ENCODE measurements at regions not wholly inside any gene's neighbourhood (a gene's known extent, or its start where the extent isn't known, plus 50 kb on each side); places are given as distances from the start of the nearest gene placed in this dataset.

DNA sequence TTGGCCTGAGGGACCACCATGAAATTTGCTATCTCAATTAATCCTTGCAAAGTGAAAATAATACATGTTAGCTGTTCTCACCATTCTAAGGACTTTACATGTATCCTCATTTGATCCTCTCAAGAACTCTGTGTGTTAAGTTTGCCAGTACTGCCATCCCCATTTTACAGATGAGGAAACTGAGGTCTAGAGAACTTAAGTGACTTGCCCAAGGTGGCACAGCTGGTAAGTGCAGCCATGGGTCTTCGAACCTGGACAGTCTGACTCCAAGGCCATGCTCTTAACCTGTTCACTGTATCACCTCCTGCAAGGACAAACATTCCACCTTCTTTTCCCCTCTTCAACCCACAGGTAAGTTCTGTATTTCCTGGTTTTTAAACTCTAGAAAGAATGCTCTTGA is 85.3 kb upstream of the NFE2L3 start:
- no peak for DNase-seq
- TF ChIP-seq, protein P1, sequence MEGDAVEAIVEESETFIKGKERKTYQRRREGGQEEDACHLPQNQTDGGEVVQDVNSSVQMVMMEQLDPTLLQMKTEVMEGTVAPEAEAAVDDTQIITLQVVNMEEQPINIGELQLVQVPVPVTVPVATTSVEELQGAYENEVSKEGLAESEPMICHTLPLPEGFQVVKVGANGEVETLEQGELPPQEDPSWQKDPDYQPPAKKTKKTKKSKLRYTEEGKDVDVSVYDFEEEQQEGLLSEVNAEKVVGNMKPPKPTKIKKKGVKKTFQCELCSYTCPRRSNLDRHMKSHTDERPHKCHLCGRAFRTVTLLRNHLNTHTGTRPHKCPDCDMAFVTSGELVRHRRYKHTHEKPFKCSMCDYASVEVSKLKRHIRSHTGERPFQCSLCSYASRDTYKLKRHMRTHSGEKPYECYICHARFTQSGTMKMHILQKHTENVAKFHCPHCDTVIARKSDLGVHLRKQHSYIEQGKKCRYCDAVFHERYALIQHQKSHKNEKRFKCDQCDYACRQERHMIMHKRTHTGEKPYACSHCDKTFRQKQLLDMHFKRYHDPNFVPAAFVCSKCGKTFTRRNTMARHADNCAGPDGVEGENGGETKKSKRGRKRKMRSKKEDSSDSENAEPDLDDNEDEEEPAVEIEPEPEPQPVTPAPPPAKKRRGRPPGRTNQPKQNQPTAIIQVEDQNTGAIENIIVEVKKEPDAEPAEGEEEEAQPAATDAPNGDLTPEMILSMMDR (IDR thresholded peaks at IDR 0.05): no peak
- no peak for TF ChIP-seq POLR2A (IDR thresholded peaks at IDR 0.05)

DNA sequence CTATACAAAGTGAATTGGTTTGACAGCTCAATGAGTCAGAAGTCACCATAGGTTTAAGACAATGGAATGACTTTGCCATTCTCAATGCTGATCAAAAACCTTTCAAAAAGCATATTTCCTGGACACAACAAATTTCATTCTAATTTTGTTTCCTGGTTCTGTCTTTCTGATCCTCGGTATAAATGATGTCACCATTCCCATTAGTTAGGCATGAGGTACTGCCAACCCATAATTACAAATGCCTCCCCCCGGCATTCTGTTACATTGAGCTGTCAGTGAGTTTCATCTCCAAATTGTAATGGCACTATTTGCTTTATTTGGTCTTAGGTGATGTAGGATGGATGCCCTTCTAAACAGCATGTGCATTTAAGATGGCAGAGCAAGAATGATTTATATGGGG is 81.7 kb upstream of the NFE2L3 start:
- DNase-seq: no peak
- Histone ChIP-seq H3K4me3 (no peak overlapping the region), H3K9me3 (no peaks in the 10 kb centered on the region), H3K27ac (no peak overlapping the region), H3K36me3 (no peaks in the 10 kb centered on the region), H3K27me3 (no peaks in the 10 kb centered on the region), H3K4me1 (no peaks in the 10 kb centered on the region)
- TF ChIP-seq POLR2A (IDR thresholded peaks at IDR 0.05): no peak
- TF ChIP-seq, protein P1 (IDR thresholded peaks at IDR 0.05): no peak

More for the DNA sequence above, 85.3 kb upstream of the NFE2L3 start:
- no peak overlapping the region for H3K4me3 ChIP-seq
- H3K27me3 ChIP-seq: no peaks in the 10 kb centered on the region
- no peaks in the 10 kb centered on the region for H3K9me3 ChIP-seq
- H3K4me1 ChIP-seq: no peaks in the 10 kb centered on the region
- H3K36me3 ChIP-seq: no peaks in the 10 kb centered on the region
- H3K27ac ChIP-seq: no peak overlapping the region

DNA sequence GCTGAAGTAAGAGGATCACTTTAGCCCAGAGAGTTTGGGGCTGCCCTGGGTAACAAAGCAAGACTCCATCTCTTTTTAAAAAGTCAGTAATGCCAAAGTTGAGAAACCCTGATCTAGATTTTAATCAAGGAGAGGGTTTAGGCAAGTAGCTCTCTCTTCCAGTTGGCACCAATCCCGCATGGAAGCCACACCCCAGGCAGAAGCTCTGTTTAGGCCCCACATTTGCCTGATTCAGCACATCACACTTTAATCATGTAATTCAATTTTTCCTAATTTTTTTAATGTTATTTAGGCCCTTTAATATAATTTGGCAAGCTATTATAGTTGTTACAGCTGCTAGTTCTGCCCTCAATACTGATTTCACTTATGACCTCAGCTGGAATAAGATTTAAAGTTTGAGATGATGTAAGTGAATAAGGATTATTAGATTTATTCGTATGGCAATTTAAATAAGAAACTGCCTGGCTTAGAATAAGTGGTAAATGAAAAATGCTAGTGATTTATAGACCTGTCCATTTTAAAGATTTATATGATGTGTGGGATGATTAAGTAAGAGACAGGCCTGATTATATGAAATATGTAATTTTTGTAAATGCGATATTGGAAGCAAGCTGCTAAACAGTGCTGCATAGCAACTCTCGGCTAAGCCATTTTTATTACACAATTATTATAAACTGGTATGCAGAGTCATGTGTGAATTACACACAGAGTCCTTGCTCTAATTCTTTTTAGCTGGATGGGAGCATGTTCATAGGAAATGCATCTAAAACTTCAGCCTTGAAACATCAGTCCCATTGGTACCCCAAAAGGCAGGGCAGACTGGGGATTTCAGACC is 80.2 kb upstream of the NFE2L3 start:
- H3K27ac ChIP-seq: no peak overlapping the region
- no peak for DNase-seq

DNA sequence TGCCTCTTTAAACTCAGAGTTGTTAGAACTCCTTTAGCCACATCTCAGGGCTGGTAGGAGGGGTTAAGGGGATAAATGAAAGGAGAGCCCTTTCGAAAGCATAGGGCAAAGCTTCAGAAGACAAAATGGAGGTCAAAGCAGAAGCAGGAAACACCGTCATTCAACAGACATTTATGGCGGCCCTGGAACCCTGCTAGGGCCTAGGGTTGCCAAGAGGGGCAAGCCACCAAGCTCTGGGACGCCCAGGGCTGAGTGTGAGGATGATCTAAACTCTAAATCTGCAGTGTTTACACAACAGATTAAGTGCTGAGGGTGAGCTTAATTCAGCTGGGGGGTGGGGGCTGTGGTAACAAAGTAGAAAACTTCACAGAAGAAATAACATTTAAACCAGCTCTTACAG is 79.0 kb upstream of the NFE2L3 start:
- no peaks in the 10 kb centered on the region for H3K36me3 ChIP-seq
- H3K9me3 ChIP-seq: no peaks in the 10 kb centered on the region
- H3K4me1 ChIP-seq: no peaks in the 10 kb centered on the region
- no peak for TF ChIP-seq POLR2A (IDR thresholded peaks at IDR 0.05)
- TF ChIP-seq, protein P1 (IDR thresholded peaks at IDR 0.05): no peak
- no peak for DNase-seq
- H3K27me3 ChIP-seq: no peaks in the 10 kb centered on the region
- no peak overlapping the region for H3K4me3 ChIP-seq
- H3K27ac ChIP-seq: no peak overlapping the region

More for the DNA sequence above, 80.2 kb upstream of the NFE2L3 start:
- no peaks in the 10 kb centered on the region for H3K27me3 ChIP-seq
- TF ChIP-seq, protein P1 (IDR thresholded peaks at IDR 0.05): no peak
- TF ChIP-seq POLR2A (IDR thresholded peaks at IDR 0.05): no peak
- no peaks in the 10 kb centered on the region for H3K36me3 ChIP-seq
- no peaks in the 10 kb centered on the region for H3K4me1 ChIP-seq
- no peak overlapping the region for H3K4me3 ChIP-seq
- no peaks in the 10 kb centered on the region for H3K9me3 ChIP-seq

DNA sequence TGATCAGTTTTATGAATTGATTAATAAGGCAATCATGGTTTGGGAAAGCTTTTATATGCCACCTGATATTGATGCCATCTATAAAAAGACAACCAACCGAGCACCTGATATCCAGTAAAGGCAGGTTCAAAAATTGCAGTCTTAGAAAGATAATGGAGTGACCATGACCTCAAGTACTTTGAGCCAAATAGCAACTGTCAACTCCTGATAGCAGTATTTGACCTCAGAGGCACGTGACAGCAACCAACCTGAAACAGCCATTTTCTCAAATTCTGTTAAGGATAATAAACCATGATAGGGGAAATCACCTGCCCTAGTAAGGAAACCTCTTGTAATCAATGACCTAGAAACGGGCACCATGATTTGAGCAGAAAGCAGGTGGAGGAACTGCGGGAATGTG is 77.1 kb upstream of the NFE2L3 start:
- H3K27me3 ChIP-seq: no peaks in the 10 kb centered on the region
- no peak for DNase-seq
- H3K4me1 ChIP-seq: no peaks in the 10 kb centered on the region
- TF ChIP-seq POLR2A (IDR thresholded peaks at IDR 0.05): no peak
- TF ChIP-seq, protein P1 (IDR thresholded peaks at IDR 0.05): no peak
- no peaks in the 10 kb centered on the region for H3K9me3 ChIP-seq
- no peak overlapping the region for H3K27ac ChIP-seq
- no peaks in the 10 kb centered on the region for H3K36me3 ChIP-seq
- no peak overlapping the region for H3K4me3 ChIP-seq

Measured in Peyer's patch (tissue), 4 donors.